Fibroblast of lung (primary cell): ENCODE measurements at regions not wholly inside any gene's neighbourhood (a gene's known extent, or its start where the extent isn't known, plus 50 kb on each side); places are given as distances from the start of the nearest gene placed in this dataset.
"Not testable (repeated sequence)": the region's sequence is repeated elsewhere in the genome, so short reads cannot be mapped to it uniquely, and the experiment has no call there.

Experiments used
- DNase-seq, 2 donors: peaks; one replicate each; pipeline versions ENCODE4 v3.0.0 to v3.0.0-alpha.2; 2010; ENCODE audit warnings: low read depth in 2 of 2
- H2AFZ ChIP-seq: 2 replicates; pipeline ENCODE4 v1.5.1; 2012; ENCODE audit warnings: low read length, control low read depth, inconsistent platforms
- H3K27ac ChIP-seq: 2 replicates; pipeline ENCODE4 v1.5.1; 2011; ENCODE audit warnings: low read length, control low read depth; ENCODE audit not compliant: insufficient read depth
- H3K27me3 ChIP-seq: 2 replicates; pipeline ENCODE4 v1.5.1; 2011; ENCODE audit warnings: mild to moderate bottlenecking, low read length; ENCODE audit not compliant: control insufficient read depth, insufficient read depth
- H3K36me3 ChIP-seq: 2 replicates; pipeline ENCODE4 v1.5.1; 2011; ENCODE audit warnings: low read length; ENCODE audit not compliant: control insufficient read depth, insufficient read depth
- H3K4me1 ChIP-seq: 2 replicates; pipeline ENCODE4 v1.5.1; 2011; ENCODE audit warnings: low read length; ENCODE audit not compliant: control insufficient read depth, insufficient read depth; ENCODE audit errors: extremely low read depth
- H3K4me2 ChIP-seq: 2 replicates; pipeline ENCODE4 v1.5.1; 2011; ENCODE audit warnings: low read length, control low read depth; ENCODE audit not compliant: insufficient read depth; ENCODE audit errors: extremely low read depth
- H3K4me3 ChIP-seq, 4 experiments: fragments of 200-600 bp in 1 of 4; sonication (generic) in 1 of 4; replicated peaks in 1 of 4; 2 replicates each; pipeline ENCODE4 v1.5.1; 2011 to 2016; ENCODE audit warnings: low read length in 4 of 4, low read depth in 3 of 4, mild to moderate bottlenecking in 3 of 4, control low read depth in 2 of 4, inconsistent platforms in 1 of 4, mixed read lengths in 1 of 4; ENCODE audit not compliant: insufficient read depth in 1 of 4; ENCODE audit errors: control extremely low read depth in 1 of 4
- H3K79me2 ChIP-seq: 2 replicates; pipeline ENCODE4 v1.5.1; 2012; ENCODE audit warnings: mild to moderate bottlenecking, low read length, inconsistent platforms; ENCODE audit not compliant: control insufficient read depth, insufficient read depth
- H3K9ac ChIP-seq: 2 replicates; pipeline ENCODE4 v1.5.1; 2011; ENCODE audit warnings: mild to moderate bottlenecking, low read length, control low read depth; ENCODE audit not compliant: insufficient read depth
- H3K9me3 ChIP-seq: 2 replicates; pipeline ENCODE4 v1.5.1; 2012; ENCODE audit warnings: low read depth, low read length; ENCODE audit not compliant: control insufficient read depth, insufficient read depth
- H4K20me1 ChIP-seq: 2 replicates; pipeline ENCODE4 v1.5.1; 2011; ENCODE audit warnings: low read length; ENCODE audit not compliant: control insufficient read depth, insufficient read depth; ENCODE audit errors: extremely low read depth
- CTCF ChIP-seq, 2 donors: IDR thresholded peaks in 1 of 2; conservative IDR thresholded peaks in 1 of 2; 1 replicate in 1 of 2; 2 replicates in 1 of 2; pipeline ENCODE4 v1.5.1; 2011 to 2012; ENCODE audit warnings: low read length in 2 of 2, control low read depth in 1 of 2, inconsistent platforms in 1 of 2, low read depth in 1 of 2, mild to moderate bottlenecking in 1 of 2
- EZH2 ChIP-seq: IDR thresholded peaks from 2 replicates; pipeline ENCODE4 v1.5.1; 2012; ENCODE audit warnings: low read length, control low read depth, mild to moderate bottlenecking; ENCODE audit errors: missing control alignments

GRCh38 chr2:175676813-175677212 is 325.3 kb downstream of the LNPK start:
- Histone ChIP-seq H3K4me2 (no peak overlapping the region), H3K36me3 (no peaks in the 10 kb centered on the region), H3K9ac (no peak overlapping the region), H3K27me3 (no peaks in the 10 kb centered on the region), H3K79me2 (no peaks in the 10 kb centered on the region), H4K20me1 (no peaks in the 10 kb centered on the region), H3K4me3 (no peak overlapping the region), H3K27ac (no peak overlapping the region), H3K4me1 (no peaks in the 10 kb centered on the region), H3K9me3 (no peaks in the 10 kb centered on the region), H2AFZ (no peak overlapping the region)
- TF ChIP-seq CTCF (conservative IDR thresholded peaks at IDR 0.05 in 1 of 2, IDR thresholded peaks at IDR 0.05 in 1 of 2; ENCODE audit: low read depth in 1 of 2, low read length in 2 of 2) (no peak), EZH2 (no peak)
- no peak for DNase-seq

GRCh38 chr2:175668804-175669203 is 333.3 kb downstream of the LNPK start:
- not testable (repeated sequence) for H3K4me2 ChIP-seq, H3K4me3 ChIP-seq, H3K27ac ChIP-seq, H4K20me1 ChIP-seq, H3K9me3 ChIP-seq, H3K9ac ChIP-seq, DNase-seq, H3K27me3 ChIP-seq, H2AFZ ChIP-seq, H3K79me2 ChIP-seq, H3K36me3 ChIP-seq, H3K4me1 ChIP-seq

- H3K9me3 ChIP-seq: no peaks in the 10 kb centered on the region
- H3K9ac ChIP-seq: no peak overlapping the region
- H3K4me3 ChIP-seq: no peak overlapping the region
- H3K27ac ChIP-seq: no peak overlapping the region
- H2AFZ ChIP-seq: no peak overlapping the region
- no peaks in the 10 kb centered on the region for H3K27me3 ChIP-seq
- H4K20me1 ChIP-seq: no peaks in the 10 kb centered on the region
- H3K4me1 ChIP-seq: no peaks in the 10 kb centered on the region
- no peaks in the 10 kb centered on the region for H3K36me3 ChIP-seq
- H3K79me2 ChIP-seq: no peaks in the 10 kb centered on the region
- H3K4me2 ChIP-seq: no peak overlapping the region
- TF ChIP-seq EZH2: no peak
- TF ChIP-seq CTCF (conservative IDR thresholded peaks at IDR 0.05 in 1 of 2, IDR thresholded peaks at IDR 0.05 in 1 of 2; ENCODE audit: low read depth in 1 of 2, low read length in 2 of 2): no peak
- no peak for DNase-seq
Observed at GRCh38 chr2:175662335-175662734, 339.7 kb downstream of the LNPK start.
